Osteoblast (primary cell): ENCODE measurements at regions not wholly inside any gene's neighbourhood (a gene's known extent, or its start where the extent isn't known, plus 50 kb on each side); places are given as distances from the start of the nearest gene placed in this dataset.

Experiments
- DNase-seq: peaks from one replicate; pipeline ENCODE4 v3.0.0; 2011; ENCODE audit warnings: low spot score, mixed read lengths; ENCODE audit not compliant: insufficient read length; ENCODE audit errors: missing footprints
- H2AFZ ChIP-seq: 2 replicates; pipeline ENCODE4 v1.6.0; 2011; ENCODE audit warnings: mild to moderate bottlenecking, low read length
- H3K27ac ChIP-seq: 2 replicates; pipeline ENCODE4 v1.5.1; 2011; ENCODE audit warnings: mild to moderate bottlenecking, low read depth, low read length, moderate library complexity
- H3K27me3 ChIP-seq: 2 replicates; pipeline ENCODE4 v1.6.0; 2012; ENCODE audit warnings: mild to moderate bottlenecking, control low read depth, inconsistent platforms, low read length, moderate library complexity; ENCODE audit not compliant: insufficient read depth
- H3K36me3 ChIP-seq: 2 replicates; pipeline ENCODE4 v1.5.1; 2011; ENCODE audit warnings: mild to moderate bottlenecking, low read length, control low read depth, moderate library complexity; ENCODE audit not compliant: insufficient read depth
- H3K4me1 ChIP-seq: 2 replicates; pipeline ENCODE4 v1.5.1; 2011; ENCODE audit warnings: mild to moderate bottlenecking, low read length, control low read depth, moderate library complexity; ENCODE audit not compliant: insufficient read depth
- H3K4me2 ChIP-seq: 2 replicates; pipeline ENCODE4 v1.6.0; 2011; ENCODE audit warnings: mild to moderate bottlenecking, low read length; ENCODE audit not compliant: insufficient read depth
- H3K4me3 ChIP-seq: fragments of 200-600 bp; sonication (generic); 3 replicates; pipeline ENCODE4 v1.5.1; 2012; ENCODE audit warnings: mild to moderate bottlenecking, low read length, inconsistent platforms; ENCODE audit not compliant: insufficient read depth
- H3K79me2 ChIP-seq: 2 replicates; pipeline ENCODE4 v1.6.0; 2012; ENCODE audit warnings: mild to moderate bottlenecking, low read length, control low read depth, inconsistent platforms; ENCODE audit not compliant: insufficient read depth
- H3K9me3 ChIP-seq: 2 replicates; pipeline ENCODE4 v1.5.1; 2011; ENCODE audit warnings: low read depth, low read length, control low read depth
- H4K20me1 ChIP-seq: 2 replicates; pipeline ENCODE4 v1.6.0; 2012; ENCODE audit warnings: mild to moderate bottlenecking, low read length, control low read depth; ENCODE audit not compliant: insufficient read depth
- CTCF ChIP-seq: IDR thresholded peaks from 2 replicates; pipeline ENCODE4 v1.5.1; 2011; ENCODE audit warnings: mild to moderate bottlenecking, low read depth, low read length, moderate library complexity; ENCODE audit errors: extremely low read depth

- no peaks in the 10 kb centered on the region for H3K4me1 ChIP-seq
- DNase-seq = no peak
- H2AFZ ChIP-seq = no peak overlapping the region
- H3K79me2 ChIP-seq = no peaks in the 10 kb centered on the region
- H3K27ac ChIP-seq = no peak overlapping the region
- no peaks in the 10 kb centered on the region for H3K36me3 ChIP-seq
- no peak for TF ChIP-seq CTCF
- no peaks in the 10 kb centered on the region for H4K20me1 ChIP-seq
- no peaks in the 10 kb centered on the region for H3K27me3 ChIP-seq
- no peak overlapping the region for H3K4me2 ChIP-seq
- H3K4me3 ChIP-seq = no peak overlapping the region
- no peaks in the 10 kb centered on the region for H3K9me3 ChIP-seq
Measured at GRCh38 chr10:131536676-131537075, 225.2 kb upstream of the TCERG1L start.

- DNase-seq = no peak
- Histone ChIP-seq H4K20me1 (no peaks in the 10 kb centered on the region), H3K4me3 (no peak overlapping the region), H3K4me1 (no peaks in the 10 kb centered on the region), H3K4me2 (no peak overlapping the region), H3K36me3 (no peaks in the 10 kb centered on the region), H3K27ac (no peak overlapping the region), H3K9me3 (no peaks in the 10 kb centered on the region), H2AFZ (no peak overlapping the region), H3K79me2 (no peaks in the 10 kb centered on the region), H3K27me3 (no peaks in the 10 kb centered on the region)
- no peak for TF ChIP-seq CTCF
Measured at GRCh38 chr10:131537281-131537680, 225.8 kb upstream of the TCERG1L start.

GRCh38 chr10:131544495-131544894 lies 233.0 kb upstream of the TCERG1L start:
- no peaks in the 10 kb centered on the region for H3K27me3 ChIP-seq
- no peaks in the 10 kb centered on the region for H3K79me2 ChIP-seq
- H3K36me3 ChIP-seq = no peaks in the 10 kb centered on the region
- H3K27ac ChIP-seq = no peak overlapping the region
- H2AFZ ChIP-seq = no peak overlapping the region
- H3K4me1 ChIP-seq = no peaks in the 10 kb centered on the region
- H3K9me3 ChIP-seq = no peaks in the 10 kb centered on the region
- no peak for TF ChIP-seq CTCF
- H3K4me2 ChIP-seq = no peak overlapping the region
- DNase-seq = no peak
- no peaks in the 10 kb centered on the region for H4K20me1 ChIP-seq
- no peak overlapping the region for H3K4me3 ChIP-seq

GRCh38 chr10:131546086-131546810 lies 234.7 kb upstream of the TCERG1L start:
- Histone ChIP-seq H3K27me3 (no peaks in the 10 kb centered on the region), H2AFZ (no peak overlapping the region), H4K20me1 (no peaks in the 10 kb centered on the region), H3K9me3 (no peaks in the 10 kb centered on the region), H3K79me2 (no peaks in the 10 kb centered on the region), H3K4me2 (no peak overlapping the region), H3K4me3 (no peak overlapping the region), H3K4me1 (no peaks in the 10 kb centered on the region), H3K27ac (no peak overlapping the region), H3K36me3 (no peaks in the 10 kb centered on the region)
- TF ChIP-seq CTCF = no peak
- DNase-seq = no peak
